ENCODE measurements at regions not wholly inside any gene's neighbourhood (a gene's known extent, or its start where the extent isn't known, plus 50 kb on each side); places are given as distances from the start of the nearest gene placed in this dataset.
A peak's percentile ranks its signal among the peaks of the same experiment; 100 is the strongest.
"Not testable (repeated sequence)": the region's sequence is repeated elsewhere in the genome, so short reads cannot be mapped to it uniquely, and the experiment has no call there.

- no peaks in the 10 kb centered on the region for H3K36me3 ChIP-seq (ENCODE audit: insufficient read depth, low read length)
- peak overlapping the region; percentile 61 for H3K9ac ChIP-seq (ENCODE audit: low read length)
- no peaks in the 10 kb centered on the region for H4K20me1 ChIP-seq (ENCODE audit: insufficient read depth, low read length)
- H3K9me3 ChIP-seq (ENCODE audit: insufficient read depth, low read depth, low read length), result no peaks in the 10 kb centered on the region
- no peak overlapping the region for H3K4me3 ChIP-seq (ENCODE audit: insufficient read depth, low read depth, low read length)
- H2AFZ ChIP-seq (ENCODE audit: low read depth, low read length), result no peak overlapping the region
- peaks cover 19% of the 10 kb centered on the region for H3K4me1 ChIP-seq (ENCODE audit: insufficient read depth, low read length)
- H3K4me2 ChIP-seq (ENCODE audit: low read length), result peak overlapping the region; percentile 57
- Mint-ChIP-seq H3K36me3 (ENCODE audit: low read depth, unreplicated experiment) (no peaks in the 10 kb centered on the region), H3K9me3 (ENCODE audit: unreplicated experiment) (no peaks in the 10 kb centered on the region), H3K4me1 (ENCODE audit: low read depth, unreplicated experiment) (peaks cover 26% of the 10 kb centered on the region), H3K27me3 (ENCODE audit: low read depth, unreplicated experiment) (no peaks in the 10 kb centered on the region), H3K27ac (ENCODE audit: unreplicated experiment) (peak overlapping the region; percentile 99), H3K4me3 (ENCODE audit: unreplicated experiment) (no peak overlapping the region)
- TF ChIP-seq CTCF (IDR thresholded peaks at IDR 0.05; ENCODE audit: insufficient read depth, low read depth, low read length) (no peak), EZH2 (IDR thresholded peaks at IDR 0.05; ENCODE audit: insufficient read depth, low read length) (no peak)
- no peaks in the 10 kb centered on the region for H3K27me3 ChIP-seq (ENCODE audit: insufficient read depth, low read length)
- FAIRE-seq (no peak), DNase-seq (ENCODE audit: low read depth) (no peak)
- no peaks in the 10 kb centered on the region for H3K79me2 ChIP-seq (ENCODE audit: insufficient read depth, low read length)
- H3K27ac ChIP-seq (ENCODE audit: low read depth, low read length), result peak overlapping the region; percentile 81
Observed at GRCh38 chr2:103402336-103402735, 640.5 kb downstream of the TMEM182 start.

GRCh38 chr2:103402944-103403343, 641.1 kb downstream of the TMEM182 start:
- Histone ChIP-seq H3K4me2 (ENCODE audit: low read length) (peak overlapping the region; percentile 7), H3K36me3 (ENCODE audit: insufficient read depth, low read length) (no peaks in the 10 kb centered on the region), H3K27me3 (ENCODE audit: insufficient read depth, low read length) (no peaks in the 10 kb centered on the region), H4K20me1 (ENCODE audit: insufficient read depth, low read length) (no peaks in the 10 kb centered on the region), H3K9ac (ENCODE audit: low read length) (no peak overlapping the region), H3K4me1 (ENCODE audit: insufficient read depth, low read length) (peaks cover 19% of the 10 kb centered on the region), H3K9me3 (ENCODE audit: insufficient read depth, low read depth, low read length) (no peaks in the 10 kb centered on the region), H3K4me3 (ENCODE audit: insufficient read depth, low read depth, low read length) (no peak overlapping the region), H2AFZ (ENCODE audit: low read depth, low read length) (no peak overlapping the region), H3K27ac (ENCODE audit: low read depth, low read length) (peak overlapping the region; percentile 81), H3K79me2 (ENCODE audit: insufficient read depth, low read length) (no peaks in the 10 kb centered on the region)
- no peaks in the 10 kb centered on the region for H3K9me3 Mint-ChIP-seq (ENCODE audit: unreplicated experiment)
- peak overlapping the region; percentile 99 for H3K27ac Mint-ChIP-seq (ENCODE audit: unreplicated experiment)
- TF ChIP-seq EZH2 (IDR thresholded peaks at IDR 0.05; ENCODE audit: insufficient read depth, low read length) (no peak), CTCF (IDR thresholded peaks at IDR 0.05; ENCODE audit: insufficient read depth, low read depth, low read length) (no peak)
- DNase-seq (ENCODE audit: low read depth) (peak; percentile 47), FAIRE-seq (no peak)
- no peaks in the 10 kb centered on the region for H3K27me3 Mint-ChIP-seq (ENCODE audit: low read depth, unreplicated experiment)
- H3K36me3 Mint-ChIP-seq (ENCODE audit: low read depth, unreplicated experiment), result no peaks in the 10 kb centered on the region
- peaks cover 26% of the 10 kb centered on the region for H3K4me1 Mint-ChIP-seq (ENCODE audit: low read depth, unreplicated experiment)
- no peak overlapping the region for H3K4me3 Mint-ChIP-seq (ENCODE audit: unreplicated experiment)

GRCh38 chr2:103403388-103403787, 641.6 kb downstream of the TMEM182 start:
- H3K9me3 Mint-ChIP-seq (ENCODE audit: unreplicated experiment); H3K36me3 ChIP-seq (ENCODE audit: insufficient read depth, low read length); H3K79me2 ChIP-seq (ENCODE audit: insufficient read depth, low read length); H3K4me3 ChIP-seq (ENCODE audit: insufficient read depth, low read depth, low read length); H3K27me3 Mint-ChIP-seq (ENCODE audit: low read depth, unreplicated experiment); H4K20me1 ChIP-seq (ENCODE audit: insufficient read depth, low read length); FAIRE-seq; H3K9ac ChIP-seq (ENCODE audit: low read length); H3K27me3 ChIP-seq (ENCODE audit: insufficient read depth, low read length); DNase-seq (ENCODE audit: low read depth); H2AFZ ChIP-seq (ENCODE audit: low read depth, low read length); H3K36me3 Mint-ChIP-seq (ENCODE audit: low read depth, unreplicated experiment); H3K27ac ChIP-seq (ENCODE audit: low read depth, low read length); H3K4me2 ChIP-seq (ENCODE audit: low read length); H3K4me3 Mint-ChIP-seq (ENCODE audit: unreplicated experiment); H3K9me3 ChIP-seq (ENCODE audit: insufficient read depth, low read depth, low read length): not testable (repeated sequence)
- Mint-ChIP-seq H3K27ac (ENCODE audit: unreplicated experiment) (peak overlapping the region; percentile 99), H3K4me1 (ENCODE audit: low read depth, unreplicated experiment) (peaks cover 26% of the 10 kb centered on the region)
- H3K4me1 ChIP-seq (ENCODE audit: insufficient read depth, low read length), result peaks cover 19% of the 10 kb centered on the region

Data from astrocyte (in vitro differentiated cells and primary cell).